T-helper 1 cell treated with Interleukin-12 subunit alpha and Interleukin-12 subunit beta and Interleukin-4 antibody, amounts not matched to agents 30 ng/mL and 1 ng/mL, for 36 hours (primary cell): ENCODE measurements at regions not wholly inside any gene's neighbourhood (a gene's known extent, or its start where the extent isn't known, plus 50 kb on each side); places are given as distances from the start of the nearest gene placed in this dataset.

Experiments used
- intact Hi-C: fragments of 100-400 bp; cut with micrococcal nuclease; formaldehyde crosslinking; loops from one replicate; pipeline ENCODE4 v1.15.1; 2024

DNA sequence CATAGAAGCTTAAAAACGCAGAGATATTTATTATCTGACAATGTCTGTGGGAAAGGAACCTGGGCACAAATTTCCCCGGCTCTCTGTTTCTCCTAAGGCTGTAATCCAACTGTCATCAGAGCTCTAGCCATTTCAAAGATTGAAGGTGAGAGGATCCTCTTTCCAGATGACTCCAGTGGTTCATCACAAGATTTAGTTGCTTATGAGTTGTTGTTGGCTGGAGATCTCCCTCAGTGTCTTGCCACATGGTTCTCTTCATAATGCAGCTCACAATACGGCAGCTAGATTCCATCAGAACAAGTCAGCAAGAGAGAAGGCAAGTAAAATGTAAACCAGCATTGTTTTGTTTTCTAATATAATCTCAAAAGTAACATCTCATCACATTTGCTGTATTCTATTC, 369.4 kb downstream of the GASK1B start:
- intact Hi-C loops, result no loop called here

DNA sequence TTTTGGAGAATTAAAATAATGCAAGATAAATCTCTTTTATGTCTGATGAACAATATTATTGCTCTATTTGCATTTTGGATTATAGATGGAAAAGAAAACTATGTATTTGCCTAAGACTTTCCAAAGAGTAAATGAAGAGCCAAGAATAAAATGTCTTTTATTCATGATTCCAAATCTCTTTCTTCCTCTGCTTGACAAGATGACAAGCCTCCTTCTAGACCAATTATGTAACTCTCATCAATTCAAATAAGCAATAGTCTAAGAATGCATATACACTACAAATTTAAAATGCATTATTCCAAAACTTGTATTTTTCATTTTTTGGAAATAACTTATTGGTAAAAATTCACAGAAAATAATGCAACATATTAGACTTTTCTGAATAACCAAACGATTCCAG, 377.3 kb downstream of the GASK1B start:
- intact Hi-C loops, result no loop called here

DNA sequence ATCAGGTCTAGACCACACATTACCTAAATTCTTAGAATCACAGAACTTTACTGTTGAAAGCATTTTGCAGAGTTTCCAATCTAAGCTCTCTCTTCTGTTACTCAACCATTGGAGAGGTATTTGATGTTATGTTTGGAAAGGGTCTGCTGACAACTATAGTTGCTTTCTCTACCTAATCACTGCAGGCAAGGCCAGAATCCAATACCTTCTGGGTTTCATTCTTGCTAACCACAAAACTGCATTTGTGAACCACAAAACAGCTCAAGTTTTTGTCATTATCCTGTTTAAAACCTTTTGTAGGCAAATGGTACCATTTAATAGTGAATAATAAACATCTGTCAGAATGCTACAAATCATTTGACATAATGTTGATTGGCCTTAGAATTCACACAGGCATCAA, 380.1 kb downstream of the GASK1B start:
- intact Hi-C loops, result no loop called here

- intact Hi-C loops, result no loop called here
These were observed 381.6 kb downstream of the GASK1B start for GRCh38 chr4:157791236-157791635.

- intact Hi-C loops, result no loop called here
These were observed 385.2 kb downstream of the GASK1B start for GRCh38 chr4:157787618-157788017.

DNA sequence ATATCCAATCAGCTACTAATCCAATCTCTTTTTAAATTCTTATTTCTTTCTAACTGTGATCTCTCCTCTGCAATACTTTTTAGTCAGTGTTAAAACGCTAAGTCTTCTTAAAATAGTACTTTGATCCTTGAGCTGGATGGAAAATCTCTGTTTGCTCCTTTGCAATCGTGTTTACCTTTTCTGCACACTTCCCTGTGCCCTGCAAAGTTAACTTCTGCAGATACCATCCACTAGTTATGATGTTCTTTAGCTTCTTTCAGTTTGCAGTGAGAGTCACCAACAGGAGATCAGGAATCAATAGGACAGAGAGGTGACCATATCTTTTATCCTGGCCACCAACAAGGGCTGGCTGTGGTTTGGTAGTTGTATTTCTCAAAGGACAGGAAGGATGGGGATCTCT, 391.5 kb downstream of the GASK1B start:
- intact Hi-C loops, result no loop called here

GRCh38 chr4:157779081-157779480, 393.7 kb downstream of the GASK1B start:
- intact Hi-C loops, result no loop called here

DNA sequence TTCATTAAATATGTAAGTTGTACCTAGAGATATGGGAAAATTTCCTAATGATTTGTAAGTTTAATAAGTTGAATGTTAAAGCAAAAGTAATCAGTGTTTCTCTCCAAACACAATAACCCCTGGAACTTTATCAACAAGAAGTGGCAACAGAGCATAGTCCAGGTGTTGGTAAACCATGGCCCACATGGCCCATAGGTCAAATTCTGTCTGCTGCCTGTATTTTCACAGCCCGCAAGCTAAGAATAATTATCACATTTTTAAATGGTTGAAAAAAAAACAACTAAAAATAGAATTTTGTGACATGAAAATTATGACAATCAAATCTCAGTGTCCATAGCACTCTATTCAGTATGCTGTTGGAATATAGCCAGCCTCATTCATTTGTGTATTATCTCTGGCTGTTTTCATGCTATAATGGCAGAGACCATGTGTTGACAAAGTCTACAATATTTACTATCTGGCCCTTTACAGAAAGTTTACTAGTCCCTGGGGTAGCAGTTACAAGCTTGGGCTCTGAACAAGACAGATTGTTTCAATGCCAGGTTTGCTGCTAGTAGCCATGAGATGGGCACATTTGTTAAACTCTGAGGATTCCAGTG, 395.8 kb downstream of the GASK1B start:
- intact Hi-C loops, result no loop called here

DNA sequence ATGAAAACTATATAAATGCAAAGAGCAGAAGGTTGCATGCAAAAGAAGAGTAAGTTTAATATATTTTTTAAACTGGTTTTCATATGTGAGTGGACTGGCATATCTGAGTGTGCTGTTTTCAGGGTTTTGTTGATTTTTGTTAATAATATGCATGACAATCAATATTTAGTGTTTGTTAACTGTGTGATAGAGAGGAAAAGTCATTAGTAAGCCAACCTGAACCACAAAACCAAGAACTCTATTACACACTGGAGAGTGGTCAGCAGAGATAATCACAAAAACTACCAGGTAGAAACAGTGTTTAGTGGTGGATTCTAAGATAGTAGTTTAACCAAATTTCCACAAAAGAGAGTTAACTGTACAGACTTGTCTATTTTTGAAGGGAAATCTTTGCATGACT, 396.9 kb downstream of the GASK1B start:
- intact Hi-C loops, result no loop called here

- intact Hi-C loops, result no loop called here
These were observed 399.9 kb downstream of the GASK1B start for GRCh38 chr4:157772907-157773306.

GRCh38 chr4:157768419-157768818, 404.4 kb downstream of the GASK1B start:
- intact Hi-C loops, result no loop called here

- intact Hi-C loops, result no loop called here
These were observed 409.3 kb downstream of the GASK1B start for GRCh38 chr4:157763490-157763889.

GRCh38 chr4:157754410-157754809, 418.4 kb downstream of the GASK1B start:
- intact Hi-C loops, result no loop called here

GRCh38 chr4:157751631-157752030, 421.2 kb downstream of the GASK1B start:
- intact Hi-C loops, result no loop called here

GRCh38 chr4:157741642-157742041, 431.2 kb downstream of the GASK1B start:
- intact Hi-C loops, result no loop called here

- intact Hi-C loops, result no loop called here
These were observed 433.6 kb downstream of the GASK1B start for GRCh38 chr4:157739242-157739641.

GRCh38 chr4:157728215-157728614, 444.6 kb downstream of the GASK1B start:
- intact Hi-C loops, result no loop called here

- intact Hi-C loops, result no loop called here
These were observed 445.7 kb downstream of the GASK1B start for GRCh38 chr4:157727163-157727562.

- intact Hi-C loops, result no loop called here
These were observed 450.7 kb downstream of the GASK1B start for GRCh38 chr4:157722146-157722545.

GRCh38 chr4:157713342-157713741, 459.5 kb downstream of the GASK1B start:
- intact Hi-C loops, result no loop called here

DNA sequence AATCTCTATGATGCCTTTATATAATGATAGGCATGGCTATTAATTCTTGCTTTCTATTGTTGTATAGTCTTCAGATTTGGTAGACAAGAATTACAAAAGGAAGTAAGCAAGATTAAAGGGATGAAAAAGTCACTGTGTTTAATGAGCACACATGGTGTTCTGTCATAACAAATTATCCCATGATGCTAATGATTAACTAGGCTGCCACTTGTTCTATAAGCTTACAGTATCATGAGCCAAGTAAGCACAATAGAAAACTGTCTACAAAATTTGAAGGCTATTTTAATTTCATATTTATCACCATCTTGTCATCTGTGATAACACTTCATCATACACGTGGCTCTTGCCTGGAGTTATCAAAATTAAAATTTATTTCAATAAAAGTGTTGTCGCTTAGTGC, 466.7 kb downstream of the GASK1B start:
- intact Hi-C loops, result no loop called here

GRCh38 chr4:157702831-157703230, 470.0 kb downstream of the GASK1B start:
- intact Hi-C loops, result no loop called here

DNA sequence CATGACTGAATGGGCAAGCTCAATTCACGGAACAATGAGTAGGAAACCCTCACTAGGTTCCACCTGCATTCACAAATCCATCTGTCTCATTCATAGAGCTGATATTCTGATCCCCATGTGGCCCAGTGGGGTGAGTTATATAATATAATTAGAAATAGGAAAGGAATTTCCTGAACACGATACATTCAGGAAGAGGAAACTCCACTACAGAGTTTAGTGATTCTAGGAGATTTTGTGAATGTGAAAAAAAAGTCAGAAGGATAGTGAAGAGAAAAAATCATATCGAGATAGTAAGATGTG, 471.2 kb downstream of the GASK1B start:
- intact Hi-C loops, result no loop called here
